GM19099 (cell line): ENCODE measurements at regions not wholly inside any gene's neighbourhood (a gene's known extent, or its start where the extent isn't known, plus 50 kb on each side); places are given as distances from the start of the nearest gene placed in this dataset.

ENCODE experiments used
- POLR2A ChIP-seq: IDR thresholded peaks from 3 replicates; pipeline ENCODE4 v1.6.1; 2011; ENCODE audit warnings: low read depth; ENCODE audit not compliant: insufficient read length; ENCODE audit errors: extremely low read depth

DNA sequence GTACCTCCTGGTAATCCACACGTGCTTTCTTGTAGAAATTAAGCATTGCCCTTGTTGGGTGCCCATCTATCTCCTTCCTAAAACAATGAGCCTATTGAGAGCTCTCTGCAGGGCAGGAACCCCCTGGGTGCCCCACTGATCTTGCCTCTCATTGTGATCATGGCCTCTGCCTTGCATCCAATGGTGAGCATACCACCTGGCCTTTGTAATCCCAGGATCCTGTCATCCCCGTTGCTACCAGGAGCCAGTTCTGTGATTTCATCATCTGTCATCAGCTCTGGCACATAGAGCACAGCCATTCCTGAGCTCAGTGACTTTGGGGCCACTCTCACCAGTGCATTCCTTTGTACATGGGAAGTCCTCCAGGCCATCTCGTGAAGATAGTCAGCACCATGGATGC lies 381.0 kb upstream of the ID2 start:
- TF ChIP-seq POLR2A = no peak

DNA sequence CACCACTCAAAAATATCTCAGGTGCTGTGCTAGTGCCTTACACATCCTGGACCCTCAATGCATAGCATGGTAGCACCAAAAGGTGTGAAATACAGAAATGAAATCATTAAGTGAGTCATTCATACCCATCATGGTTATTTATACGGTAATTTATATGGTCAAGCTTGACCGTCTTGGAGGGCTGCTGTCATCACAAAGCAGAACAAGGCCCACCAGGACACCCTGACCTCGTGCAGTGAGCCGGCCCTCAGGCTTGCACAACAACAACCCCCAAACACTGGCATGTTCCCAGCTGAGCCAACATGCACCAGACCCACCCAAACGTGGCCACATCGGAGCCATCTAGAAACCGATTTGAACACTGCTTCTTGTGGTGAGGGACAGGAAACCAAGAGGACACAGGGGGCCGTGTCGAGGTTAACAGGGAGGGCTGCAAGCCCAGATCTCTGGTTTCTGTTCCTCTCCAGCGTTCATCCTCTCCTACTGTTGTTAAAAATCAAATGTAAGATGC lies 378.5 kb upstream of the ID2 start:
- TF ChIP-seq POLR2A = no peak

DNA sequence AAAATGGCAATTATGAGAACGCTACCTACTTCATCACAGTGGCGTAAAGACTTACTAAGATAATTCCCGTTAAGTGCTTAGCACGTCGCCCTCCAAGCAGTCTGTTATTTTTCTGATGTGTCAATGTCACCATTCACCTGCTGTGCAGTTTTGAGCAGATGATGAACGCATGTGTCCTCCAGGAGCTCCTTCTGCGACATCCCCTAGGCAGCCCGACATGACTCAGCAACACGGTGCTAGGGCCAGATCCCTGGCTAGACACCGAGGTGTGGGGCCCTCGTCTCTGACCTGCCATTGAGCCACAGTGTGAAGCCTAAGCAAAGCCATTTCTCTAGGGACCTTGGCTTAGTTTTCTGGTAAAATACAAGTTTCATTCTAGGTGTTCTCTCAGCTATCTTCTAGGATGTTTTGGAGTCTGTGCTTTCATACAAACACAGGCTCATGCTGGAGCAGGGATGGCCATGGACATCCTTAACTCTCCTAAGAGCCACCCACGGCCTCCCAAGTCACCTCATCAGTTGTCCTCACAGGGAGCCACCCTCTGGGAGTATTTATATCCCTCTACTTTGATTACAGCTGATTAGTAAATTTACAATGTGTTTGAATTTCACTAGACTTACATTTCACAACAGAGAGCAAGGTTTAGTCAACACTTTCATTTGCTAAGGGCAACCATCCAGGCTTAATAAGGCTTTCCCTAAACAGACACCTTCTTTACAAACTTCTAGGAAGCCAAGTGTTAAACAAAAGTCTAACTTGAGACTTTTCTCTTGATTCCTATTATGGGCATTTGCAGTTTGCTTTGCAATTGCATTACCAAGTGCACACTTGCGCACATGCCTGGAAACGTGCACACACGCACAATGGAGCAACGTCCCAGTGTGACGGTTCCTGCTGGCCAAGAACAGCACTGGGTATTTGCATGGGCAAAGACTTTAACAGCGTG lies 376.8 kb upstream of the ID2 start:
- no peak for TF ChIP-seq POLR2A

DNA sequence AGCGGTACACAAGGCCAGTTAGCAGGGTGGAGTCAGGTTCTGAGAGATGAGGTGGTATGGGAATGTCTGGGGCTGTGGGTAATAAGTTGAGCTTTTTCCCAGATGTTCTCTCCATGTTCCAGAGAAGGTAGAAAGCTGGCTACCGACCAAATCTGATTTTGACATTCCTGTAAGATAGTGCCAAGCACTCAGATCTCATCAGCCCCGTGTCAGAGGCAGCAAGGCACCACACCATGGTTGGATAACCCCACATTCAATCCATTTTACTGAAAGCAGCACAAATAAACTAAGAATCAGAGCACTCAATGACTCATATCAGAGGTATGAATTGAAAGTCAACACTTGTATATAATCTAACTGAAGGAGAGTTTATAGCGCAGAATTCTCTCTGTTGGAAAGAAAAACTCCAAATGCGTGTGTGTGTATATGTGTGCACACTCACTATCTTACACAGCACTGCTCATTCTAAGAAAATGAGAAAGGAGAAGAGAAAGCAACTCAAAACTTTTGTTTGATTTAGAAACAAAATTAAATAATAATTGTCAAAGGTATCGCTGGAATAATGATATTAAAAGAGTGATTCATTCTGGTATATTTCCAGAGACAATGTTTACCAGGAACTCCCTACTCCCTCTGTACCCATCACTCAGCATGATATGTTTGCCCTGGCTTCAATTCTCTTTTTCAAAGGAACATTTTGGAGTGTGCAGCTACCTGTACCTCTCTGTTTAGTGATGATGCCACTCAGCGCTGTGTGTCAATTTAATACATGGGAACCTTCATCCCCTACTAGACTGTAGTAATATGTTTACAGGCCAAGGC lies 375.1 kb upstream of the ID2 start:
- no peak for TF ChIP-seq POLR2A

DNA sequence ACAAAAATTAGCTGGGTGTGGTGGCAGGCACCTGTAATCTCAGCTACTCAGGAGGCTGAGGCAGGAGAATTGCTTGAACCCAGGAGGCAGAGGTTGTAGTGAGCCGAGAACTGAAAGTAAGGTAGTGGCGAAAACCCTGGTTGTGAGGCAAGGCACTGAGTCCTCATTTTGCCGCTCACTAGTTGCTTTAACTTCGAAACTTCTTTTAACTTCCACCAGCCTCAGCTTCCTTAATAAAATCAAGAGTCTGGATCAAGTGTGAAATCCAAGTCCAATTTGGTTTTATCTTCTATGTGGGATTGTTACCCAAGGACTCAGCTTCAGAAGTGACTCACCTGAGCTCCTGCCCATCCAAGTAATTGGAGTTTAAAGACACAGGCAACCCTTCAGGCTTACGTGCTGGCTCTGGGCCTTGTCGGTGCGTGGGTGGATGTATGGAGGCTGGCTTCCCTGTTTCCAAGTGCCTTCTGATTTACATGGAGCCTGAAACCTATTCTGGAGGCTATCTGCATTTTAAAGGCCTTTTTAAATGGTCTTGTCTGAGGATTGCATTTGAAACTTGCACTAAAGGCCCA lies 374.2 kb upstream of the ID2 start:
- no peak for TF ChIP-seq POLR2A

DNA sequence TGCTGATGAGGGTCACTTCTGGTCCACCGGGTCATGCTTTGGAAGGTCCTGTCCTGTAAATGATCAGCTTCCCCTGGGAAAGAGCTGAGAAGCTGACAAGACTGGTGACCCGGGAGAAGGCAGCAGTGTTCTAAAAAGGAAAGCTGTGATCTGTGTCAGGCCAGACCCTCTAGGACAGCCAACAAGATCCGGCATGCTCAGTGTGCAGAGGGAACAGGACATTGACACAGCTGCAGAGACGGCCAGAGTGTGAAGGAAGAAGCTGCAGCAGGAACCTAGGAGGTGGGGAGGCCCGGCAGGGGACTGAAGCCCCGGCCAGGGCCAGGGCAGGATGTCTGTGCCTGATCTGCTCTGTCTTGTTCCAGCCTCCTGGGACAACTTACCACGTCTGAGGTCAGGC lies 372.7 kb upstream of the ID2 start:
- no peak for TF ChIP-seq POLR2A

DNA sequence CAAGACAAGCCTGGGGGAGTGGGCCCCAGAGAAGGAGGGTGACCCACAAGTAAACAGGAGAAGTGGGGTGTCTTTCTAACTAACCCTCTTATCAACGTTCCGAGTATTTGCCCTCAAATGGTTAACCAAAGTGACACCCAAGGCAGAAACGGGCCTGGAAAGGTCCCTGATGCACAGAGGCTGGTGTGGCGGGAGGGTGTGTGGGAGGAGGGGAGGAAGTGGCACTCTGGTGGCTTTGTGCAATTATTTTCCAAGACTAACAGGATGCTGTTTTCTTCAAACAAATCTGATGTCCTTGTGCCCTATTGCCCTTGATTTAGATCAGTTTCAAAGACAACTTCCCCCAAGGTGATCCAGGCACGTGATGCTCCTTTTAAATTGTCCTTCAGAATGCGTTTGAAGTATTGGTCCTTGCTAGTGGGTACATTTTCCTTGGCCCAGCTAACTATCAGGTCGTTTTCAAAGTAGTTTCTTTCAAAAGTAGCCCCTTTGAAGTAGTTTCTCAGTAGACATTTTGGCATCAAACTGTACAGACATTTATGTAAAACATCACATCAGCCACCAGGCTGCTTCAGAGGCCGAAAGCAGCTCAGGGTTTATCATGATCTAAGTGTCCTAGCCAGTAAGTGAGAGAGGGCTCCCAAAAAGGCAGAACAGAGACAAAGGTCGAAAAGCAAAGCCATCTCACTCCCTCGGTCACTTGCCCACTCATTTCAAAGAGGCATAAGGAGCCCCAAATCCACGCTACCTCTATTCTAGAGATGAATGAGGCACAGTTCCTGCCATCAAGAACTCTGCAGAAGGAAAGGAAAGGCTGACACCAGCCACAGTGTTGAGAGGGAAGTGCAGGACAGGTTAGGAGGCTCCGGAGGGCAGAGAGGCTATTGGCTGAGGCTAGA lies 371.1 kb upstream of the ID2 start:
- TF ChIP-seq POLR2A = no peak

DNA sequence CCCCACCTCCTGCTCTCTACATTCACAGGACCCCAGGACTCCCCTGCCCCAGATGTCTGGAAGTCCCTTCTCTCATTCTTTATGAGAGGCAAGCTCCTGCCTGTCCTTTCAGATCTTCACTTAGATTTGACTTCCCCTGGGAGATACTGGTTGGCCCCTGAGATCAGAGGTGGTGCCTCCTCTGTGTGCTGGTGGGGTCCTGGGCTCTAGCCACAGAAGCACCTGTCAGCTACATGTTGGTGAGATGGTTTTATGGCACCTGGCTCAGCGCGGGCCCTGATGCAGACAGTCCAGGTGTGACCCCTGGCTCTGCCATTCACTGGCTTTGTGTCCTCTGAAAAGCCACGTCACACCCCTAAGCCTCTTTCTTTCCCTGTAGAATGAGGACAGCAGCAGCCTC lies 369.6 kb upstream of the ID2 start:
- no peak for TF ChIP-seq POLR2A

DNA sequence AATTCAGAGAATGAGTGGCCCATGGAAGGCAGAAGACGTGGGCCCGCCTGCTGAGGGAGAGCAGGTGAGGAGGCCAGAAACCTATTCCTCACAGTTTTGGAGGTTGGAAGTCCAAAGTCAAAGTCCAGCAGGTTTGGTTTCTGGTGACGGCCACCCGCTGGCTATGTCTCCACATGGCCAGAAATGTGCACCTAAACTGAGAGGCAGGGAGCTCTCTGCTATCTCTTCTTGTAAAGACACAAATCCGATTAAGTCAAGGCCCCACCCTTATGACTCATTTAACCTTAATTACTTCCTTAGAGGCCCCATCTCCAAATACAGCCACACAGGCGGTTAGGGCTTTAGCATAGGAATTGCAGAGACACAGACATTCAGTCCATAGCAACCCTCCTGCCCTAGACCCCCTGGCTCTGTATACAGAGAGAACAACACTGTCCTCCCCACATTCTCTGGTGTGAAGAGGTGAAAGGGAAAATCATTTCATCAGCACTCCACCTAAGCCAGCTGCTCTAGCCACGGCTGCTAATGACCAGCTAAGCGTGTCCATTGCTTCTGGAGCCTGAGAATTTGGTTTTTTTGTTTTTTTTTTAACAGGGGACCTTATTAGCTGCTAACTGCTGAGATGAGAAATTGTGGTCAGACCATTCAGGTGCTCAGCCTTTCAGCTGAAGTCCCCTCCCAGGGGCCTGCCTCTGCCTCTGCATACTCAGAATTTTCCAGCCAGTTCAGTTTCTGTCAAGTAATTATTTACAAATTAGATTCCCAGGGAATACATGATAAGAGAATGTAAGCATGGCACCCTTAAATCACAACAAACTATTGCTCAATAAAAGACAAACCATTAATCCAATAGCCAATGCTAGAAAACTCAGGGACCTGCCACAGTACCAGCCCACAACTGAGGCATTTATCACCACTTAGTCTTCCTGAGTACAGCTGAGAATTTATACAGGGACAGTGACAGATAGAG lies 368.7 kb upstream of the ID2 start:
- no peak for TF ChIP-seq POLR2A

DNA sequence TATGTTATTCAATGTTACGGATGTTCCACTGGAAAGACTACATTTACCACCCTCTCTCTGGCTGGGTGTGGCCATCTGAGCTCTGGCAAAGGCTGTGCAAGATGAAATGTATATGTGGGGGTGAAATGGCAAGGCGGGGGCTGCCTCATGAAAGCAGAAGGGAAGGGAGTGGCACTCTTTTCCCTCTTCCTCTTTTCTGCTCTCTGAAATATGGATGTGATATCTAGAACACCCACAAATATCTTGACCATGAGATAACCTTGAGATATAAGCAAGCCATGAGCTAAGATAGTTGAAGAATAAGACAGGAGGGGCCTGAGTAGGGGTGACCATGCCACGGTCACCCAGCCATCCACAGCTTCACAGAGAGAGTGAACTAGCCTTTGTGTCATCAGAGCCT lies 367.8 kb upstream of the ID2 start:
- TF ChIP-seq POLR2A = no peak

DNA sequence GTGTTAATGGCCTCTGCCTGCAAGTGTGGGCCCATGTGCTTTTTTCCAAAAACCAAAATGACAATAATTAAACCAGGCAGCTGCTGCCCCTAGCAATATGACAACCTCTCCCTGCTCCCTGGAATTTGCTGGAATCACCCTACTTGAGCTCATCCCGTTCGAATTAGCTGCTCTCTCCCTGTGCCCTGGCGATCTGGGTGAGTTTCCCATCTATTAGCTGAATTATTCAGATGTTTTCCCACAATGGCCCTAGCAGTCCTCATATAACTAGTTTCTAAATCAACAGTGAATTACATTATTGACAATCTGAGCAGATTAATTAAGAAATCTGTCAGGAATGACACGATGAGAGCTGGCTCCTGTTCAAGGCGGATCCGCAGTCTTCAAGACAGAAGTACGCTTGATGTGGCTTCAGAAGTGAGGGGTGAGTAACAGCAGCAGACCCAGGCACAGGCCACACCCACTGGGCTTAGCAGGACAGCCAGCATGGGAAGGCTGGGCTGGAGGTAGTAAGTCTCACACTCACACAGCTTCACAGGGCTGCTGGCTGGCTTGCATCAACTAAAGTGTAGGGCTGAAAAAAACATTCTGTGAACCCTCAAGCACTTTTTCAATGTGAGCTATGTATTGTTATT lies 366.2 kb upstream of the ID2 start:
- TF ChIP-seq POLR2A = no peak

DNA sequence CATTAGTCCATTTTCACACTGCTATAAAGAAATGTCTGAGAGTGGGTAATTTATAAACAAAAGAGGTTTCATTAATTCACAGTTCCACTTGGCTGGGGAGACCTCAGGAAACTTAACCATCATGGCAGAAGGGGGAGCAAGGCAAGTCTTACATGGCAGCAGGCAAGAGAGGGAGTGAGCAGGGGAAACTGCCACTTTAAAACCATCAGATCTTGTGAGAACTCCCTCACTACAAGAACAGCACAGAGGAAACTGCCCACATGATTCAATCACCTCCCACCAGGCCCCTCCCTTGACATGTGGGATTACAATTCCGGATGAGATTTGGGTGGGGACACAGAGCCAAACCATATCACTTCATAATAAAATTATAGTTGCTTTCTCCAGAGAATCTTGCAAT lies 365.5 kb upstream of the ID2 start:
- no peak for TF ChIP-seq POLR2A

DNA sequence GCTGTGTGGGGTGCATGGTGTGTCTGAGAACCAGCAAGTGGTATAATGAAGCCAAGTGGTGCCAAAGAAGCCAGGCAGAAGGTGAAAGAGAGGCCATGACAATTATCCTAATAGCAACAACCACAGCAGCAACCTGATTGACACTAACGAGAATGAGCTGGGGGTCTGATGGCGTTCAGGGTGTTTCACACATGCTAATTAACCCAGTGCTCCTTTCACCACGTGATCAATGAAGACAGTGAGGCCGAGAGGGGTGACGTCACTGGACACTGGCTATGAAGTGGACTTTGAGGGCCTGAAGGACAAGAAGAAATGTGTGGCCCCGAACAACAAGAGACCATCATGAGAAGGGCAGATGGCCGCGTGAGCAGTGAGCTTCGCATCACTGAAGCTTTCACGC lies 364.4 kb upstream of the ID2 start:
- TF ChIP-seq POLR2A = no peak
